Medulla oblongata (tissue), 1 donor: ENCODE measurements at regions not wholly inside any gene's neighbourhood (a gene's known extent, or its start where the extent isn't known, plus 50 kb on each side); places are given as distances from the start of the nearest gene placed in this dataset.

Source experiments
- DNase-seq: peaks from one replicate; pipeline ENCODE4 v3.0.0-alpha.2; 2015; ENCODE audit errors: extremely low spot score

- DNase-seq: no peak
Observed at GRCh38 chrY:15162211-15162610, 637.9 kb downstream of the NLGN4Y start.

- DNase-seq: no peak
Observed at GRCh38 chrY:15179890-15180289, 655.6 kb downstream of the NLGN4Y start.

- DNase-seq: no peak
Observed at GRCh38 chrY:15229056-15229455, 704.7 kb downstream of the NLGN4Y start.

GRCh38 chrY:15239596-15240132 is 715.3 kb downstream of the NLGN4Y start:
- DNase-seq: no peak

GRCh38 chrY:15259286-15259685 is 735.0 kb downstream of the NLGN4Y start:
- no peak for DNase-seq

GRCh38 chrY:15286572-15286971 is 762.2 kb downstream of the NLGN4Y start:
- DNase-seq: no peak

GRCh38 chrY:15289821-15290220 is 765.5 kb downstream of the NLGN4Y start:
- DNase-seq: no peak

- no peak for DNase-seq
Observed at GRCh38 chrY:15292881-15293280, 768.6 kb downstream of the NLGN4Y start.

GRCh38 chrY:15301879-15302278 is 777.5 kb downstream of the NLGN4Y start:
- no peak for DNase-seq

GRCh38 chrY:15312166-15312565 is 787.8 kb downstream of the NLGN4Y start:
- DNase-seq: no peak

- no peak for DNase-seq
Observed at GRCh38 chrY:15324189-15324588, 799.9 kb downstream of the NLGN4Y start.

GRCh38 chrY:15325201-15325600 is 800.9 kb downstream of the NLGN4Y start:
- DNase-seq: no peak

GRCh38 chrY:15326673-15327072 is 802.3 kb downstream of the NLGN4Y start:
- no peak for DNase-seq

GRCh38 chrY:15328848-15329247 is 804.5 kb downstream of the NLGN4Y start:
- no peak for DNase-seq

- DNase-seq: no peak
Observed at GRCh38 chrY:15343522-15343921, 819.2 kb downstream of the NLGN4Y start.

- no peak for DNase-seq
Observed at GRCh38 chrY:15345471-15346155, 821.3 kb downstream of the NLGN4Y start.

- no peak for DNase-seq
Observed at GRCh38 chrY:15349351-15349750, 825.0 kb downstream of the NLGN4Y start.

- no peak for DNase-seq
Observed at GRCh38 chrY:15355321-15355720, 831.0 kb downstream of the NLGN4Y start.

- DNase-seq: no peak
Observed at GRCh38 chrY:15360471-15360870, 836.1 kb downstream of the NLGN4Y start.

GRCh38 chrY:15364996-15365395 is 840.7 kb downstream of the NLGN4Y start:
- DNase-seq: peak; percentile 2

- no peak for DNase-seq
Observed at GRCh38 chrY:15368786-15369185, 844.5 kb downstream of the NLGN4Y start.

GRCh38 chrY:15385178-15385577 is 860.8 kb downstream of the NLGN4Y start:
- no peak for DNase-seq

GRCh38 chrY:15397556-15398280 is 873.4 kb downstream of the NLGN4Y start:
- no peak for DNase-seq
